ENCODE measurements at regions not wholly inside any gene's neighbourhood (a gene's known extent, or its start where the extent isn't known, plus 50 kb on each side); places are given as distances from the start of the nearest gene placed in this dataset.

DNA sequence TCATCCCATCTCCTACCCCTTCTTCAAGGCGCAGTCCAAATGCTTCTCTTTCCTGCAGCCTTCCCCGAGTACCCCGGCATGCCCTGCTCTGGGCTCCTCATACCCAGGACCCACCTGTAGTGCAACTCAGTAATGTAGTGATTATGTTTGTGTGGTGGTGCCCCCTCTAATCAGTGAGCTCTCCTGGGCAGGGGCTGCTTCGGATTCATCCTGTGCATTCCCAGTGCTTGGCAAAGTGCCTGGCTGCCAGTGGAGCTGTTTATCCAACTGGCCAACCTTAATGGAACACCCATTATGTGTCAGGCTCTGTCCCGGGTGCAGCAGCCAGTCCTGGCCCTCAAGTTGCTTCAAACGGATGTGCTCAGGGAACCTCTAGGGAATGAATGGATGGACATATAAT lies 174.4 kb upstream of the LINGO1 start:
- H3K4me3 ChIP-seq (ENCODE audit: low read depth, low read length): no peak overlapping the region
- TF ChIP-seq CTCF (IDR thresholded peaks at IDR 0.05; ENCODE audit: borderline replicate concordance, insufficient read depth, low read depth, low read length): no peak

DNA sequence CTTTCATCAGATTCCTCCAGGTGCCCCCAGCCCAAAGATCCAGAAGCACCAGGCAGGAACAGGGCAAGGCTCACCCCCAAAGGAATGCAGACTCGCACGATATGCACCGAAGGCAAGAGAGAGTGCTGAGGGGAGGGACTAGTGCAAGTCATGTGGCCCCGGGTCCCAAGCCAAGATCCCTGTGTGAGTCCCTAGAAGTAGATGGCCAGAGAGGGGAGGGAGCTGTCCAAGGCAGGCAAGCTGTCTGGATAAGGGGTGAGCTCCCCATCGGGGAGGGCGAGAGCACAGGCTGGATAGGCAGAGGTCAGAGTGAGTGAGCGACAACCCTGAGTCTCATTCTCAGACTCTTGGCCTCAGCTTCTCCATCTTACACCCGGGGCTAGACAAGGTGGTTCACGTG lies 171.5 kb upstream of the LINGO1 start:
- TF ChIP-seq CTCF (IDR thresholded peaks at IDR 0.05; ENCODE audit: borderline replicate concordance, insufficient read depth, low read depth, low read length): no peak
- H3K4me3 ChIP-seq (ENCODE audit: low read depth, low read length): no peak overlapping the region

DNA sequence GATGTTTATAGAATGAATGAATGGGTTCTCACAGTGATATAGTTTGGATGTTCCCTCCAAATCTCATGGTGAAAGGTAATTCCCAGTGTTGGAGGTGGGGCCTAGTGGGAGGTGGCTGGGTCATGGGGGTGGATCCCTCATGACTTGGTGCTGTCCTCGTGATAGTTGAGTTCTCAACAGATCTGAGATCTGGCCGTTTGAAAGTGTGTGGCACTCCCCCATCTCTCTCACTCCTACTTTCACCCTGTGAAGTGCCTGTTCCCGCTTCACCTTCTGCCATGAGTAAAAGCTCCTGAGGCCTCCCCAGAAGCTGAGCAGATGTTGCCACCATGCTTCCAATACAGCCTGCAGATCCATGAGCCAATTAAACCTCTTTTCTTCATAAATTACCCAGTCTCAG lies 170.8 kb upstream of the LINGO1 start:
- no peak for TF ChIP-seq CTCF (IDR thresholded peaks at IDR 0.05; ENCODE audit: borderline replicate concordance, insufficient read depth, low read depth, low read length)
- H3K4me3 ChIP-seq (ENCODE audit: low read depth, low read length): no peak overlapping the region

- no peak for TF ChIP-seq CTCF (IDR thresholded peaks at IDR 0.05; ENCODE audit: borderline replicate concordance, insufficient read depth, low read depth, low read length)
- no peak overlapping the region for H3K4me3 ChIP-seq (ENCODE audit: low read depth, low read length)
Measured at GRCh38 chr15:77800305-77800704, 167.6 kb upstream of the LINGO1 start.

DNA sequence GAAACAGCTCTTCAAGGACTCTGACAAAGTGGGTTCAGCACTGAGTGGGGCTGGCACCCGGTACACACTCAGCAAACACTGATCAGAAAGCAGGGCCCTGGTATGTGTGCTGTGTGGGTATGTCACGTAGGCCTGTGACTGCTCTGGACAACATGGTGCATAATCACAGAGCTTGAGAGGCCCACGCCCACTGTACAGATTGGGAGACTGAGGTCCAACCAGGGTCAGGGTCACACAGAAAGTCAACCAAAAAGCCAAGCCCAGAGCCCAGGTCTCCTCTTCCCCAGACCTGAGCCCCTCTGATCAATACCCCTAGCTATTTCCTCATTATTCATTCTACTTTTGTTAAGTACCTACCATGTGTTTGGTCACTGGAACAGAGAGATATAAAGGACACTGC lies 166.1 kb upstream of the LINGO1 start:
- no peak for TF ChIP-seq CTCF (IDR thresholded peaks at IDR 0.05; ENCODE audit: borderline replicate concordance, insufficient read depth, low read depth, low read length)
- no peak overlapping the region for H3K4me3 ChIP-seq (ENCODE audit: low read depth, low read length)

DNA sequence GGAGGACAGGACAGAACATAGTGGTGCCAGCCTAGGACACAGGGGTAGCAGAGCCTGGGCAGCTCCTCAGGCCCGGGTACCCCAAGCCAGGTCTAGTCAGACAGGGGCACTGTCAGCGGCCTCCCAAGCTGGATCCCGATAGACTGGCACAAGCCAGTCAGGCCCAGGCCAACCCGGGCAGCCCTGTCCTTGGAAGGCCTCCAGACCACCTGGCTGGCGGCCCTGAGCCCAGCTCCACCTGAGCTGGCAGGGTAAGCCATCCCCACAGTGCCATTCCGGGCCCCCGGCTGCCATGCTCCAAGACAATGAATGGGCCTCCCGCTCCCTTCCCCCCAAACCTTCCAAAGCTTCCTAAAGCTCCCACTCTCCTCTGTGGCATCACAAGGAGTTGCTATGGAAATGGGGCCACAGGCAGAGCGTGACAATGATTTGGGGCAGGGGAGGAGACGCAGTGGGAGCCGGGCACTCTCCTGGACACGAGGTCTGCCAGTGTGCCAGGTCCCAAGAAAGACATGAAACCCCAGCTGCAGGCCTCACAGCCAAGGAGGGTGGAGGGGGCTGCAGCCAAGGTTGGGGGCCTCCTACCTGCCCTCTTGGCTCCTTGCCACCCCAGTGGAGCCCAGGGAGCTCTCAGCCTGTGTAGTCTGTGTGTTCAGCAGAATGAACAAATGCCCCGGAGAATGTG lies 165.6 kb upstream of the LINGO1 start:
- no peak for TF ChIP-seq CTCF (IDR thresholded peaks at IDR 0.05; ENCODE audit: borderline replicate concordance, insufficient read depth, low read depth, low read length)
- H3K4me3 ChIP-seq (ENCODE audit: low read depth, low read length): no peak overlapping the region

GRCh38 chr15:77797270-77797669 lies 164.6 kb upstream of the LINGO1 start:
- TF ChIP-seq CTCF (IDR thresholded peaks at IDR 0.05; ENCODE audit: borderline replicate concordance, insufficient read depth, low read depth, low read length): no peak
- H3K4me3 ChIP-seq (ENCODE audit: low read depth, low read length): no peak overlapping the region
